BJ (cell line): ENCODE measurements at regions not wholly inside any gene's neighbourhood (a gene's known extent, or its start where the extent isn't known, plus 50 kb on each side); places are given as distances from the start of the nearest gene placed in this dataset.
"Not testable (repeated sequence)": the region's sequence is repeated elsewhere in the genome, so short reads cannot be mapped to it uniquely, and the experiment has no call there.

Experiments
- CTCF ChIA-PET: fragments of 350-600 bp; formaldehyde crosslinking; extraction: SDS; loops from one replicate; lab custom pipeline; 2021; ENCODE audit warnings: antibody characterized with exemption, inconsistent platforms; lab: Yijun Ruan, JAX
- POLR2A ChIA-PET: fragments of 300-600 bp; sonication (Branson Sonifier 250); formaldehyde crosslinking; extraction: SDS; loops from one replicate; lab custom pipeline; 2021; ENCODE audit warnings: antibody characterized with exemption; lab: Charles Lee
- DNase-seq: peaks from one replicate; pipeline ENCODE4 v3.0.0-alpha.2; 2011; ENCODE audit warnings: low read depth
- H3K27me3 ChIP-seq: 2 replicates; pipeline ENCODE4 v1.6.0; 2011; ENCODE audit warnings: low read length; ENCODE audit not compliant: control insufficient read depth, insufficient read depth
- H3K36me3 ChIP-seq: 2 replicates; pipeline ENCODE4 v1.5.1; 2011; ENCODE audit warnings: low read length; ENCODE audit not compliant: control insufficient read depth, insufficient read depth
- H3K4me3 ChIP-seq: 2 replicates; pipeline ENCODE4 v1.5.1; 2011; ENCODE audit warnings: low read depth, mild to moderate bottlenecking, control low read depth, low read length
- CTCF ChIP-seq: IDR thresholded peaks from 2 replicates; pipeline ENCODE4 v1.5.1; 2011; ENCODE audit warnings: low read depth, mild to moderate bottlenecking, control low read depth, inconsistent platforms, low read length, moderate library complexity; ENCODE audit not compliant: insufficient read depth

GRCh38 chrX:25755194-25755593 lies 382.9 kb upstream of the MAGEB18 start:
- CTCF ChIA-PET: no interaction called here
- Histone ChIP-seq H3K4me3 (no peak overlapping the region), H3K27me3 (no peaks in the 10 kb centered on the region), H3K36me3 (no peaks in the 10 kb centered on the region)
- DNase-seq: no peak
- POLR2A ChIA-PET: no interaction called here
- TF ChIP-seq CTCF: no peak

- no peak for TF ChIP-seq CTCF
- H3K4me3 ChIP-seq: no peak overlapping the region
- no peaks in the 10 kb centered on the region for H3K36me3 ChIP-seq
- no peak for DNase-seq
- no peaks in the 10 kb centered on the region for H3K27me3 ChIP-seq
- ChIA-PET CTCF (no interaction called here), POLR2A (no interaction called here)
Measured at GRCh38 chrX:25762656-25763055, 375.5 kb upstream of the MAGEB18 start.

DNA sequence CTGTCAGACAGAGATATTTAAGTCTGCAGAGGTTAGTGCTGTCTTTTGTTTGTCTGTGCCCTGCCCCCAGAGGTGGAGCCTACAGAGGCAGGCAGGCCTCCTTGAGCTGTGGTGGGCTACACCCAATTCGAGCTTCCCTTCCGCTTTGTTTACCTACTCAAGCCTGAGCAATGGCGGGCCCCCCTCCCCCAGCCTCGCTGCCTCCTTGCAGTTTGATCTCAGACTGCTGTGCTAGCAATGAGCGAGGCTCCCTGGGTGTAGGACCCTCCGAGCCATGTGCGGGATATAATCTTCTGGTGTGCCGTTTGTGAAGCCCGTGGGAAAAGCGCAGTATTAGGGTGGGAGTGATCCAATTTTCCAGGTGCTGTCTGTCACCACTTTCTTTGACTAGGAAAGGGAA lies 366.3 kb upstream of the MAGEB18 start:
- H3K4me3 ChIP-seq, CTCF ChIA-PET, H3K36me3 ChIP-seq, DNase-seq, POLR2A ChIA-PET, H3K27me3 ChIP-seq: not testable (repeated sequence)

DNA sequence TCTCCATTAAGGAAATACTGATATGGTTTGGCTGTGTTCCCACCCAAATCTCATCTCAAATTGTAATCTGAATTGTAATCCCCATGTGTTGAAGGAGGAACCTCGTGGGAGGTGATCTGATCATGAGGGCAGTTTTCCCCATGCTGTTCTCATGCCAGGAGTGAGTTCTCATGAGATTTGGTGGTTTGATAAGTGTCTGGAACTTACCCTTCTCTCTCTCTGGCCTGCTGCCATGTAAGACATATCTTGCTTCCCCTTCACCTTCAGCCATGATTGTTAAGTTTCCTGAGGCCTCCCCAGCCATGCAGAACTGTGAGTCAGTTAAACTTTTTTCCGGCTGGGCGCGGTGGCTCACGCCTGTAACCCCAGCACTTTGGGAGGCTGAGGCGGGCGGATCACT lies 340.3 kb upstream of the MAGEB18 start:
- H3K27me3 ChIP-seq: not testable (repeated sequence)

DNA sequence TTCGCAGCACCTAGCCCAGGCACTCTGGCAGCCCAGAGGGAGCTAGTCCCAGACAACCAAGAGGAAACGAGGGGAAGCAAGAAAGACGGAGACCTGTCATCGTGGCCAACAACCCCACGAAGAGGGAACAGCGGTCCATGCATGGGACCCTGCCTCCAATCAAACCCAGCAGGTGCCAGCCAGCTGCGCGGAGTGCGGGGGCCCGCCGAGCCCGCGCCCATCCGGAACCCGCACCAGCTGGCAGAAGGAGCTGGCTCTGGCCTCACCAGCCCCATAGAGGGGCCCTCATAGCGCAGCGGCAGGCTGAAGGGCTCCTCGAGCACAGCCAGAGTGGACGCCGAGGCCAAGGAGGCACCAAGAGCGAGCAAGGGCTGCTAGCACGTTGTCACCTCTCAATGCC lies 332.4 kb upstream of the MAGEB18 start:
- no peak for DNase-seq
- POLR2A ChIA-PET: no interaction called here
- H3K4me3 ChIP-seq: no peak overlapping the region
- CTCF ChIA-PET: no interaction called here
- no peaks in the 10 kb centered on the region for H3K36me3 ChIP-seq
- H3K27me3 ChIP-seq: no peaks in the 10 kb centered on the region
- TF ChIP-seq CTCF: no peak

More for the DNA sequence above, 340.3 kb upstream of the MAGEB18 start:
- H3K36me3 ChIP-seq, CTCF ChIA-PET, H3K4me3 ChIP-seq, POLR2A ChIA-PET, DNase-seq: not testable (repeated sequence)

DNA sequence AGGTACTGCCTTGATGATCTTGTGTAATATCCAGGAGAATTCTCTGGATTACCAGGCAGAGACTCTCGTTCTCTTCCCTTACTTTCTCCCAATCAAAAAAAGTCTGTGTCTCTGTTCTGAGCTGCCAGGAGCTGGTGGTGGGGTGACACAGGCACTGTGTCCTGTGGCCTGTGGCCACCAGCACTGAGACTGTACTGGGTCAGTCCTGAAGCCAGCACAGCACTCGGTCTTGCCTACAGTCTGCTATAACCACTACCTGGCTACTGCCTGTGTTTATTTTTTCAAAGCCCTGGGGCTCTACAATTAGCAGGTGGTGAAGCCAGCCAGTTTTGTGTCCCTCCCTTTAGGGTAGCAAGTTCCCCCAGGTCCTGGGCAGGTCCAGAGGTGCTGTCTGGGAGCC lies 331.1 kb upstream of the MAGEB18 start:
- Histone ChIP-seq H3K36me3 (no peaks in the 10 kb centered on the region), H3K4me3 (no peak overlapping the region), H3K27me3 (no peaks in the 10 kb centered on the region)
- POLR2A ChIA-PET: no interaction called here
- DNase-seq: no peak
- CTCF ChIA-PET: no interaction called here
- no peak for TF ChIP-seq CTCF
